ENCODE measurements at regions not wholly inside any gene's neighbourhood (a gene's known extent, or its start where the extent isn't known, plus 50 kb on each side); places are given as distances from the start of the nearest gene placed in this dataset.

- TF ChIP-seq, protein P1, sequence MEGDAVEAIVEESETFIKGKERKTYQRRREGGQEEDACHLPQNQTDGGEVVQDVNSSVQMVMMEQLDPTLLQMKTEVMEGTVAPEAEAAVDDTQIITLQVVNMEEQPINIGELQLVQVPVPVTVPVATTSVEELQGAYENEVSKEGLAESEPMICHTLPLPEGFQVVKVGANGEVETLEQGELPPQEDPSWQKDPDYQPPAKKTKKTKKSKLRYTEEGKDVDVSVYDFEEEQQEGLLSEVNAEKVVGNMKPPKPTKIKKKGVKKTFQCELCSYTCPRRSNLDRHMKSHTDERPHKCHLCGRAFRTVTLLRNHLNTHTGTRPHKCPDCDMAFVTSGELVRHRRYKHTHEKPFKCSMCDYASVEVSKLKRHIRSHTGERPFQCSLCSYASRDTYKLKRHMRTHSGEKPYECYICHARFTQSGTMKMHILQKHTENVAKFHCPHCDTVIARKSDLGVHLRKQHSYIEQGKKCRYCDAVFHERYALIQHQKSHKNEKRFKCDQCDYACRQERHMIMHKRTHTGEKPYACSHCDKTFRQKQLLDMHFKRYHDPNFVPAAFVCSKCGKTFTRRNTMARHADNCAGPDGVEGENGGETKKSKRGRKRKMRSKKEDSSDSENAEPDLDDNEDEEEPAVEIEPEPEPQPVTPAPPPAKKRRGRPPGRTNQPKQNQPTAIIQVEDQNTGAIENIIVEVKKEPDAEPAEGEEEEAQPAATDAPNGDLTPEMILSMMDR (conservative IDR thresholded peaks at IDR 0.05; ENCODE audit: low read length), result no peak
- no peak for TF ChIP-seq EZH2phosphoT487 (IDR thresholded peaks at IDR 0.05; ENCODE audit: borderline replicate concordance)
- Histone ChIP-seq H3F3A (ENCODE audit: low read depth) (no peaks in the 10 kb centered on the region), H3K4me1 (ENCODE audit: insufficient read depth, low read length, poor library complexity, severe bottlenecking) (no peaks in the 10 kb centered on the region), H3K4me3 (ENCODE audit: low read length, poor library complexity, severe bottlenecking) (no peak overlapping the region), H3K4me2 (ENCODE audit: low read depth, low read length, poor library complexity, severe bottlenecking) (no peak overlapping the region), H3K27me3 (ENCODE audit: insufficient read depth, low read length, poor library complexity, severe bottlenecking) (no peaks in the 10 kb centered on the region), H2AFZ (ENCODE audit: low read length) (no peak overlapping the region), H3K9me3 (ENCODE audit: insufficient read depth, low read depth, low read length) (no peaks in the 10 kb centered on the region), H4K20me1 (ENCODE audit: insufficient read depth, low read length, poor library complexity, severe bottlenecking) (no peaks in the 10 kb centered on the region), H3K9me2 (replicated peaks; ENCODE audit: low read depth, low read length) (no peaks in the 10 kb centered on the region), H3K36me3 (ENCODE audit: insufficient read depth, low read length) (no peaks in the 10 kb centered on the region), H3K9ac (ENCODE audit: low read depth, low read length, poor library complexity, severe bottlenecking) (no peak overlapping the region), H3K79me2 (ENCODE audit: insufficient read depth, low read length) (no peaks in the 10 kb centered on the region)
Observed at GRCh38 chr21:24658026-24658425, 949.3 kb downstream of the MRPL39 start.

- Histone ChIP-seq H3K9me2 (replicated peaks; ENCODE audit: low read depth, low read length) (no peaks in the 10 kb centered on the region), H3K36me3 (ENCODE audit: insufficient read depth, low read length) (no peaks in the 10 kb centered on the region), H3K4me1 (ENCODE audit: insufficient read depth, low read length, poor library complexity, severe bottlenecking) (no peaks in the 10 kb centered on the region), H2AFZ (ENCODE audit: low read length) (no peak overlapping the region), H3K4me2 (ENCODE audit: low read depth, low read length, poor library complexity, severe bottlenecking) (no peak overlapping the region), H3K27me3 (ENCODE audit: insufficient read depth, low read length, poor library complexity, severe bottlenecking) (no peaks in the 10 kb centered on the region), H3K9me3 (ENCODE audit: insufficient read depth, low read depth, low read length) (no peaks in the 10 kb centered on the region), H4K20me1 (ENCODE audit: insufficient read depth, low read length, poor library complexity, severe bottlenecking) (no peaks in the 10 kb centered on the region), H3K79me2 (ENCODE audit: insufficient read depth, low read length) (no peaks in the 10 kb centered on the region), H3K9ac (ENCODE audit: low read depth, low read length, poor library complexity, severe bottlenecking) (no peak overlapping the region), H3K4me3 (ENCODE audit: low read length, poor library complexity, severe bottlenecking) (no peak overlapping the region), H3F3A (ENCODE audit: low read depth) (no peaks in the 10 kb centered on the region)
- TF ChIP-seq EZH2phosphoT487 (IDR thresholded peaks at IDR 0.05; ENCODE audit: borderline replicate concordance), result no peak
- TF ChIP-seq, protein P1 (conservative IDR thresholded peaks at IDR 0.05; ENCODE audit: low read length), result no peak
Observed at GRCh38 chr21:24649691-24650090, 957.6 kb downstream of the MRPL39 start.

DNA sequence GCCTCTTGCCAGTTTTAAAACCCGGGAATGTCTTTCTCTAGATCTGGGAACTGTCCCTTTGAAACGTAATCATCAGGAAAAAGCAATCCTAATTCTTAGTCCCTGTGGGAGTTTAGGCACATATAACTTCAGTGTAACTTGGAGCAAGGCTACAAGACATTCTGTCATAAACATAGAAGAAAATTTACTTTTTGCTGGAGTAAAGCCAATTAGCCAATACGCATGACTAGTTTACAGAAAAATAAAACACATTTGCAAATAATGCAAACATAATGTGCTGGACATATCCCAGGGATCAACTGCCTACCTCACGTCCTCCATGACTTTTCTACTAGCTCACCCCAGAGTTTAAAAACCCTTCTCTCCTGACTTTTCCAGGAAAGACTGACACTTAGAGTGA, 970.6 kb downstream of the MRPL39 start:
- H3K27me3 ChIP-seq (ENCODE audit: insufficient read depth, low read length, poor library complexity, severe bottlenecking), result no peaks in the 10 kb centered on the region
- H3K36me3 ChIP-seq (ENCODE audit: insufficient read depth, low read length), result no peaks in the 10 kb centered on the region
- TF ChIP-seq, protein P1 (conservative IDR thresholded peaks at IDR 0.05; ENCODE audit: low read length), result no peak
- TF ChIP-seq EZH2phosphoT487 (IDR thresholded peaks at IDR 0.05; ENCODE audit: borderline replicate concordance), result no peak
- H3K4me3 ChIP-seq (ENCODE audit: low read length, poor library complexity, severe bottlenecking), result no peak overlapping the region
- H4K20me1 ChIP-seq (ENCODE audit: insufficient read depth, low read length, poor library complexity, severe bottlenecking), result no peaks in the 10 kb centered on the region
- no peaks in the 10 kb centered on the region for H3F3A ChIP-seq (ENCODE audit: low read depth)
- no peak overlapping the region for H2AFZ ChIP-seq (ENCODE audit: low read length)
- no peaks in the 10 kb centered on the region for H3K79me2 ChIP-seq (ENCODE audit: insufficient read depth, low read length)
- H3K4me2 ChIP-seq (ENCODE audit: low read depth, low read length, poor library complexity, severe bottlenecking), result no peak overlapping the region
- H3K9me3 ChIP-seq (ENCODE audit: insufficient read depth, low read depth, low read length), result no peaks in the 10 kb centered on the region
- no peak overlapping the region for H3K9ac ChIP-seq (ENCODE audit: low read depth, low read length, poor library complexity, severe bottlenecking)
- no peaks in the 10 kb centered on the region for H3K4me1 ChIP-seq (ENCODE audit: insufficient read depth, low read length, poor library complexity, severe bottlenecking)
- H3K9me2 ChIP-seq (replicated peaks; ENCODE audit: low read depth, low read length), result no peaks in the 10 kb centered on the region

All from Loucy (cell line).